OCI-LY1 (cell line): ENCODE measurements at regions not wholly inside any gene's neighbourhood (a gene's known extent, or its start where the extent isn't known, plus 50 kb on each side); places are given as distances from the start of the nearest gene placed in this dataset.

Experiments used
- EZH2 ChIP-seq: fragments of 200-600 bp; sonication (generic), shearing (Covaris generic); IDR thresholded peaks from 2 replicates; pipeline ENCODE4 v1.8.0; 2017; ENCODE audit warnings: borderline replicate concordance, mixed run types, mild to moderate bottlenecking, antibody characterized with exemption, low read length, moderate library complexity, mixed read lengths
- TF ChIP-seq, protein P1 (sequence below): fragments of 200-600 bp; sonication (generic), shearing (Covaris generic); IDR thresholded peaks from 2 replicates; pipeline ENCODE4 v1.5.1; 2017; ENCODE audit warnings: mild to moderate bottlenecking, antibody characterized with exemption, low read length, moderate library complexity, mixed read lengths

DNA sequence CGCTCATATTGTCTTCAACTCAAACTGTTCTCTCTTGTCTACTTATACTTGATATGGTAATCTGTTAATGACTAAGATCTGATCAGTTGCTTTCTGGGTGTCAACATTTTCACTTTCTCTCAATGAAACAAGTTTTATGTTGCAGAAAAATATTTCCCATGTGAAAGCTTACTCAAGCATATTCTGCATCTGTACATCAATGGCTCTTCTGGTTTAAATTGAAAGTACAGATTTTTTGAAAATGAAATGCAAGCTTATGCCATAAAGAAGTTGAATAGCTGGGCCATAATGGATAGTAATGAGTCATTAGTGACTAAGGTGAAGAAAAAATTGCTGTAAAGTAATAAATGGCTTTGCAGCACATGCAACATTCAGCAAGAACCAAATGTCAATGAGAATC, 140.7 kb downstream of the BCHE start:
- TF ChIP-seq EZH2 = no peak
- TF ChIP-seq, protein P1, sequence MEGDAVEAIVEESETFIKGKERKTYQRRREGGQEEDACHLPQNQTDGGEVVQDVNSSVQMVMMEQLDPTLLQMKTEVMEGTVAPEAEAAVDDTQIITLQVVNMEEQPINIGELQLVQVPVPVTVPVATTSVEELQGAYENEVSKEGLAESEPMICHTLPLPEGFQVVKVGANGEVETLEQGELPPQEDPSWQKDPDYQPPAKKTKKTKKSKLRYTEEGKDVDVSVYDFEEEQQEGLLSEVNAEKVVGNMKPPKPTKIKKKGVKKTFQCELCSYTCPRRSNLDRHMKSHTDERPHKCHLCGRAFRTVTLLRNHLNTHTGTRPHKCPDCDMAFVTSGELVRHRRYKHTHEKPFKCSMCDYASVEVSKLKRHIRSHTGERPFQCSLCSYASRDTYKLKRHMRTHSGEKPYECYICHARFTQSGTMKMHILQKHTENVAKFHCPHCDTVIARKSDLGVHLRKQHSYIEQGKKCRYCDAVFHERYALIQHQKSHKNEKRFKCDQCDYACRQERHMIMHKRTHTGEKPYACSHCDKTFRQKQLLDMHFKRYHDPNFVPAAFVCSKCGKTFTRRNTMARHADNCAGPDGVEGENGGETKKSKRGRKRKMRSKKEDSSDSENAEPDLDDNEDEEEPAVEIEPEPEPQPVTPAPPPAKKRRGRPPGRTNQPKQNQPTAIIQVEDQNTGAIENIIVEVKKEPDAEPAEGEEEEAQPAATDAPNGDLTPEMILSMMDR = no peak
